ENCODE measurements at regions not wholly inside any gene's neighbourhood (a gene's known extent, or its start where the extent isn't known, plus 50 kb on each side); places are given as distances from the start of the nearest gene placed in this dataset.

- no peak for TF ChIP-seq CTCF (IDR thresholded peaks at IDR 0.05; ENCODE audit: unreplicated experiment)
- H3K27me3 Mint-ChIP-seq: no peaks in the 10 kb centered on the region
- no peaks in the 10 kb centered on the region for H3K9me3 Mint-ChIP-seq (ENCODE audit: low read depth)
- H3K4me1 Mint-ChIP-seq (ENCODE audit: low read depth): peaks cover 15% of the 10 kb centered on the region
- no peak overlapping the region for H3K27ac Mint-ChIP-seq
- DNase-seq (ENCODE audit: low spot score, unreplicated experiment): no peak
- H3K4me3 Mint-ChIP-seq (ENCODE audit: low read depth): no peak overlapping the region
- H3K36me3 Mint-ChIP-seq (ENCODE audit: insufficient read depth): no peaks in the 10 kb centered on the region
These were observed 740.0 kb upstream of the TBX3 start for GRCh38 chr12:115424003-115424402.

DNA sequence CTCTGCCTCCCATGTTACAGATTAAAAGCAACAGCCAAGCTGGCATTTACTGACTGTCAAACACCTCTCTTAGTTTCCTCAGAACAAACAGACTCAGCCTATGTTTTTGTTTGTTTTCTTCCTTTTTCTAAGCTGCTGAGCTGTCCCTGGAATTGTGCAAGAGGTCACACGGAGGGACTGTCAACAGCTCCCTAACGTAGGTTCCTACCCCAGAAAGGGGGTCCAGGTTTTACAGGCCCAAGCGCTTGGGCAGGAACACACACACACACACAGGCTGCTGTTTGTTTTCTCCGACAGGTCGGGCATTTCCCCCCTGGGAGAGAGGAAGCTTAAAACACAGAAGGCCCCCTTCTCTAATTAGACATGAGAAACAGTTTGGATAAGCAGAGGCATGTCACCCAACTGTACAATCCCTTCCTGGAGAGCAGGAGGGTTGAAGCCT, 739.6 kb upstream of the TBX3 start:
- no peak for TF ChIP-seq CTCF (IDR thresholded peaks at IDR 0.05; ENCODE audit: unreplicated experiment)
- DNase-seq (ENCODE audit: low spot score, unreplicated experiment): no peak
- no peaks in the 10 kb centered on the region for H3K36me3 Mint-ChIP-seq (ENCODE audit: insufficient read depth)
- H3K4me3 Mint-ChIP-seq (ENCODE audit: low read depth): peak overlapping the region; percentile 8
- H3K9me3 Mint-ChIP-seq (ENCODE audit: low read depth): no peaks in the 10 kb centered on the region
- H3K4me1 Mint-ChIP-seq (ENCODE audit: low read depth): peaks cover 15% of the 10 kb centered on the region
- no peaks in the 10 kb centered on the region for H3K27me3 Mint-ChIP-seq
- peak overlapping the region; percentile 91 for H3K27ac Mint-ChIP-seq

DNA sequence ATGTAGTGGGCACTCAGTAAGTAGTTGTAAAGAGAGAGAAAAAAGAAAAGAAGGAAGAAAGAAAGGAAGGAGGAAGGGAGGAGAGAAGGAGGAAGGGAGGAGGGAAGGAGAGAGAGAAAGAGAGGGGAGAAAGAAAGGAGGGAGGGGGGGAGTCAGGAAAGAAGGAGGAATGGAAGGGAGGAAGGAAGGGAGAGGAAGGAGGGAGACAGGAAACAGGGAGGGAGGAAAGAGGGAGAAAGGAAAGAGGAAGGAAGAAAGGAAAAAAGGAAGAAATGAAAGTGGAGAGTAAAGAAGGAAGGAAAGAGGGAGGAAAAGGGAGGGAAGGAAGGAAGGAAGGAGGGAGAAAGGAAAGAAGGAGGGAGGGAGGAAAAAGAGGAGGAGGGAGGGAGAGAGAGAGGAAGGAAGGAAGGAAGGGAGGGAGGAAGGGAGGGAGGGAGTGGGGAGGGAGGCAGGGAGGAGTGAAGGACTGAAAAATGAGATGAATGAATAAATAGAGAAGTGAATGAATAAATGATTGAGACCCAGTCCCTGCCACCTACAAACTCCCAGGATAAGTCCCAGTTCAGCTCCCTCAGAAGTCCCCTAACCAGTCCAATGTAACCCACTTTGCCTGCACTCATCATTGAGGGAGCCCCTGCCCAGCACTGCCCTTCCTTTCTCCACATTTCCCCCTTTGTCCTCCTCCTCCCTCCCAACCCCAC, 739.0 kb upstream of the TBX3 start:
- H3K36me3 Mint-ChIP-seq (ENCODE audit: insufficient read depth): no peaks in the 10 kb centered on the region
- DNase-seq (ENCODE audit: low spot score, unreplicated experiment): no peak
- no peaks in the 10 kb centered on the region for H3K27me3 Mint-ChIP-seq
- no peak for TF ChIP-seq CTCF (IDR thresholded peaks at IDR 0.05; ENCODE audit: unreplicated experiment)
- H3K4me1 Mint-ChIP-seq (ENCODE audit: low read depth): peaks cover 15% of the 10 kb centered on the region
- peak overlapping the region; percentile 91 for H3K27ac Mint-ChIP-seq
- H3K4me3 Mint-ChIP-seq (ENCODE audit: low read depth): no peak overlapping the region
- H3K9me3 Mint-ChIP-seq (ENCODE audit: low read depth): no peaks in the 10 kb centered on the region

GRCh38 chr12:115421796-115422709, 738.1 kb upstream of the TBX3 start:
- TF ChIP-seq CTCF (IDR thresholded peaks at IDR 0.05; ENCODE audit: unreplicated experiment): no peak
- Mint-ChIP-seq H3K36me3 (ENCODE audit: insufficient read depth) (no peaks in the 10 kb centered on the region), H3K27me3 (no peaks in the 10 kb centered on the region), H3K27ac (no peak overlapping the region), H3K4me1 (ENCODE audit: low read depth) (peaks cover 15% of the 10 kb centered on the region), H3K9me3 (ENCODE audit: low read depth) (no peaks in the 10 kb centered on the region), H3K4me3 (ENCODE audit: low read depth) (no peak overlapping the region)
- no peak for DNase-seq (ENCODE audit: low spot score, unreplicated experiment)

DNA sequence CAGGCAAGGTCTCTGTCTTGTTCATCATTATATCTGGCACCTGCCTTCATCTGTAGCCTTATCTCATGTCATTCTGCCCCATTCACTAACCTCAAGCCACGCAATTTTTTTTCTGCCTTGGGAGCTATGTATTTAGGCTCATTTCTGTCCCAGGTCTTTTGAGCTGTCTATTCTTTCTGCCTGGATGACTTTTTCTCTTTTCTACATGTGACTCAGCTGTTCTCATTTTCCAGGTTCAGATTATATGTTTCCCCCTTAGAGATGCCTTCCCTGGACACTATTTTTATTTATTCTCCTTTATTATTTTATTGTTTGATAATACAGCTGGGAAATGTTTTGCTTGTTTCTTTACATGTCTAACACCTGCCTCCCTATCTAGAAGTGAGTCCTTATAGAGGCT, 737.4 kb upstream of the TBX3 start:
- H3K36me3 Mint-ChIP-seq (ENCODE audit: insufficient read depth): no peaks in the 10 kb centered on the region
- H3K4me1 Mint-ChIP-seq (ENCODE audit: low read depth): peaks cover 12% of the 10 kb centered on the region
- no peak for TF ChIP-seq CTCF (IDR thresholded peaks at IDR 0.05; ENCODE audit: unreplicated experiment)
- no peak overlapping the region for H3K4me3 Mint-ChIP-seq (ENCODE audit: low read depth)
- no peaks in the 10 kb centered on the region for H3K27me3 Mint-ChIP-seq
- no peaks in the 10 kb centered on the region for H3K9me3 Mint-ChIP-seq (ENCODE audit: low read depth)
- H3K27ac Mint-ChIP-seq: no peak overlapping the region
- no peak for DNase-seq (ENCODE audit: low spot score, unreplicated experiment)
